ENCODE measurements at regions not wholly inside any gene's neighbourhood (a gene's known extent, or its start where the extent isn't known, plus 50 kb on each side); places are given as distances from the start of the nearest gene placed in this dataset.

DNA sequence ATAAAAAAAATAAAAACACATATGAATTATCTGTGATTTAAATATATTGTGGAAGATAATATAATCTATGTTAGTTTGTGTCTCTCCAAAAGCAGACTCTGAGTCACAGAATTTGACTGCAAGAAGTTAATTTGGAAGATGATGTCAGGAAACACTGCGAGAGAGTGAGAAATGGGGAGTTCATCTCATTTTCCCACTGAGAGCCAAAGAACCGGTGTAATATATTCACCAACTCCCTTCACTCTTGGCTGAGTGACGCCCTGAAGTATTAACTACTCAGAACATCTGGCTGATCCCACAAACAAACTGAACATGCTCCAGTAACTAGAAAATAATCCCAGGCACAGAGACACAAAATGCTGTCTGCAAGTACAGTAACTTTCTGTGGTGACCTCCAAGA is 345.8 kb upstream of the SPANXN1 start:
- TF ChIP-seq POLR2A (IDR thresholded peaks at IDR 0.05), result no peak
- TF ChIP-seq, protein P1, sequence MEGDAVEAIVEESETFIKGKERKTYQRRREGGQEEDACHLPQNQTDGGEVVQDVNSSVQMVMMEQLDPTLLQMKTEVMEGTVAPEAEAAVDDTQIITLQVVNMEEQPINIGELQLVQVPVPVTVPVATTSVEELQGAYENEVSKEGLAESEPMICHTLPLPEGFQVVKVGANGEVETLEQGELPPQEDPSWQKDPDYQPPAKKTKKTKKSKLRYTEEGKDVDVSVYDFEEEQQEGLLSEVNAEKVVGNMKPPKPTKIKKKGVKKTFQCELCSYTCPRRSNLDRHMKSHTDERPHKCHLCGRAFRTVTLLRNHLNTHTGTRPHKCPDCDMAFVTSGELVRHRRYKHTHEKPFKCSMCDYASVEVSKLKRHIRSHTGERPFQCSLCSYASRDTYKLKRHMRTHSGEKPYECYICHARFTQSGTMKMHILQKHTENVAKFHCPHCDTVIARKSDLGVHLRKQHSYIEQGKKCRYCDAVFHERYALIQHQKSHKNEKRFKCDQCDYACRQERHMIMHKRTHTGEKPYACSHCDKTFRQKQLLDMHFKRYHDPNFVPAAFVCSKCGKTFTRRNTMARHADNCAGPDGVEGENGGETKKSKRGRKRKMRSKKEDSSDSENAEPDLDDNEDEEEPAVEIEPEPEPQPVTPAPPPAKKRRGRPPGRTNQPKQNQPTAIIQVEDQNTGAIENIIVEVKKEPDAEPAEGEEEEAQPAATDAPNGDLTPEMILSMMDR (IDR thresholded peaks at IDR 0.05), result no peak
- TF ChIP-seq EP300 (IDR thresholded peaks at IDR 0.05; ENCODE audit: low read depth), result no peak

Data from transverse colon (tissue), 3 donors.